Upper lobe of right lung (tissue), 1 donor: ENCODE measurements at regions not wholly inside any gene's neighbourhood (a gene's known extent, or its start where the extent isn't known, plus 50 kb on each side); places are given as distances from the start of the nearest gene placed in this dataset.
"Not testable (repeated sequence)": the region's sequence is repeated elsewhere in the genome, so short reads cannot be mapped to it uniquely, and the experiment has no call there.

Experiments
- ATAC-seq: fragments of 200-7000 bp; cut with Tn5 transposase; one replicate; pipeline ENCODE4 v1.9.1; 2020; ENCODE audit warnings: mild to moderate bottlenecking, moderate library complexity
- DNase-seq: peaks from one replicate; pipeline ENCODE4 v3.0.0-alpha.2; 2020
- H3K27ac ChIP-seq: fragments of 200-600 bp; one replicate; pipeline ENCODE4 v1.8.0; 2022
- H3K27me3 ChIP-seq: fragments of 200-600 bp; one replicate; pipeline ENCODE4 v1.8.0; 2022; ENCODE audit warnings: mild to moderate bottlenecking
- H3K36me3 ChIP-seq: fragments of 200-600 bp; one replicate; pipeline ENCODE4 v1.8.0; 2022
- H3K4me1 ChIP-seq: fragments of 200-600 bp; one replicate; pipeline ENCODE4 v1.8.0; 2022
- H3K4me3 ChIP-seq: fragments of 200-600 bp; one replicate; pipeline ENCODE4 v1.8.0; 2022; ENCODE audit warnings: mild to moderate bottlenecking
- H3K9me3 ChIP-seq: fragments of 200-600 bp; one replicate; pipeline ENCODE4 v1.8.0; 2022
- CTCF ChIP-seq: fragments of 200-600 bp; IDR thresholded peaks from one replicate; pipeline ENCODE4 v1.8.0; 2022; ENCODE audit warnings: antibody characterized with exemption
- intact Hi-C: fragments of 100-400 bp; cut with DNase I; formaldehyde crosslinking; loops from one replicate; pipeline ENCODE4 v1.11.0; 2022
- donor health status: DM: no; HTN: yes; CAD: no; lungs with severe emphysema.

GRCh38 chrX:139332441-139332840 lies 198.1 kb upstream of the F9 start:
- no peak for TF ChIP-seq CTCF
- DNase-seq: no peak
- H3K27me3 ChIP-seq: no peaks in the 10 kb centered on the region
- H3K27ac ChIP-seq: no peak overlapping the region
- H3K9me3 ChIP-seq: no peaks in the 10 kb centered on the region
- no peaks in the 10 kb centered on the region for H3K4me1 ChIP-seq
- no peaks in the 10 kb centered on the region for H3K36me3 ChIP-seq
- no peak overlapping the region for H3K4me3 ChIP-seq
- no peak for ATAC-seq
- intact Hi-C loops: no loop called here

GRCh38 chrX:139327355-139327754 lies 203.2 kb upstream of the F9 start:
- Histone ChIP-seq H3K27me3 (no peaks in the 10 kb centered on the region), H3K4me1 (no peaks in the 10 kb centered on the region), H3K9me3 (no peaks in the 10 kb centered on the region), H3K27ac (no peak overlapping the region), H3K4me3 (no peak overlapping the region), H3K36me3 (no peaks in the 10 kb centered on the region)
- DNase-seq: no peak
- TF ChIP-seq CTCF: no peak
- ATAC-seq: no peak
- intact Hi-C loops: no loop called here

GRCh38 chrX:139324756-139325155 lies 205.8 kb upstream of the F9 start:
- ATAC-seq (peak; percentile 36), DNase-seq (no peak)
- no peaks in the 10 kb centered on the region for H3K9me3 ChIP-seq
- intact Hi-C loops: no loop called here
- H3K36me3 ChIP-seq: no peaks in the 10 kb centered on the region
- H3K27me3 ChIP-seq: no peaks in the 10 kb centered on the region
- no peak overlapping the region for H3K27ac ChIP-seq
- no peak overlapping the region for H3K4me3 ChIP-seq
- H3K4me1 ChIP-seq: no peaks in the 10 kb centered on the region
- TF ChIP-seq CTCF: no peak

- H3K27ac ChIP-seq, H3K27me3 ChIP-seq, H3K36me3 ChIP-seq, DNase-seq, ATAC-seq, intact Hi-C loops, H3K4me1 ChIP-seq, H3K4me3 ChIP-seq, H3K9me3 ChIP-seq: not testable (repeated sequence)
These were observed 209.7 kb upstream of the F9 start for GRCh38 chrX:139320661-139321354.

GRCh38 chrX:139306675-139307074 lies 223.9 kb upstream of the F9 start:
- intact Hi-C loops, H3K4me3 ChIP-seq, DNase-seq, ATAC-seq, H3K36me3 ChIP-seq, H3K27ac ChIP-seq, H3K4me1 ChIP-seq, H3K9me3 ChIP-seq, H3K27me3 ChIP-seq: not testable (repeated sequence)

GRCh38 chrX:139304471-139304870 lies 226.1 kb upstream of the F9 start:
- no peak for TF ChIP-seq CTCF
- no peak for ATAC-seq
- H3K36me3 ChIP-seq: no peaks in the 10 kb centered on the region
- DNase-seq: no peak
- H3K9me3 ChIP-seq: no peaks in the 10 kb centered on the region
- no peaks in the 10 kb centered on the region for H3K27me3 ChIP-seq
- intact Hi-C loops: no loop called here
- H3K4me3 ChIP-seq: no peak overlapping the region
- no peaks in the 10 kb centered on the region for H3K4me1 ChIP-seq
- H3K27ac ChIP-seq: no peak overlapping the region

- Histone ChIP-seq H3K4me3 (no peak overlapping the region), H3K9me3 (no peaks in the 10 kb centered on the region), H3K36me3 (no peaks in the 10 kb centered on the region), H3K27me3 (no peaks in the 10 kb centered on the region), H3K27ac (no peak overlapping the region), H3K4me1 (no peaks in the 10 kb centered on the region)
- intact Hi-C loops: no loop called here
- ATAC-seq (no peak), DNase-seq (no peak)
- no peak for TF ChIP-seq CTCF
These were observed 231.2 kb upstream of the F9 start for GRCh38 chrX:139299309-139299708.
